Jurkat, Clone E6-1 (cell line): ENCODE measurements at regions not wholly inside any gene's neighbourhood (a gene's known extent, or its start where the extent isn't known, plus 50 kb on each side); places are given as distances from the start of the nearest gene placed in this dataset.

Experiments used
- DNase-seq: peaks from one replicate; pipeline ENCODE4 v3.0.0-alpha.2; 2011; ENCODE audit warnings: low read depth, low spot score
- H3K4me3 ChIP-seq: 2 replicates; pipeline ENCODE4 v1.5.1; 2011; ENCODE audit warnings: mild to moderate bottlenecking, low read length, control low read depth, moderate library complexity

- no peak for DNase-seq
- no peak overlapping the region for H3K4me3 ChIP-seq
Measured at GRCh38 chr6:92160226-92160625, 1259.1 kb downstream of the EPHA7 start.

- no peak overlapping the region for H3K4me3 ChIP-seq
- no peak for DNase-seq
Measured at GRCh38 chr6:92159046-92159445, 1260.3 kb downstream of the EPHA7 start.

GRCh38 chr6:92150553-92150952, 1268.8 kb downstream of the EPHA7 start:
- no peak overlapping the region for H3K4me3 ChIP-seq
- no peak for DNase-seq

GRCh38 chr6:92147246-92147645, 1272.1 kb downstream of the EPHA7 start:
- H3K4me3 ChIP-seq = no peak overlapping the region
- DNase-seq = no peak

GRCh38 chr6:92139601-92140000, 1279.8 kb downstream of the EPHA7 start:
- DNase-seq = no peak
- H3K4me3 ChIP-seq = no peak overlapping the region

- H3K4me3 ChIP-seq = no peak overlapping the region
- no peak for DNase-seq
Measured at GRCh38 chr6:92132957-92133356, 1286.4 kb downstream of the EPHA7 start.

GRCh38 chr6:92132457-92132856, 1286.9 kb downstream of the EPHA7 start:
- no peak overlapping the region for H3K4me3 ChIP-seq
- no peak for DNase-seq

- no peak overlapping the region for H3K4me3 ChIP-seq
- no peak for DNase-seq
Measured at GRCh38 chr6:92130944-92131343, 1288.4 kb downstream of the EPHA7 start.

GRCh38 chr6:92126983-92127382, 1292.4 kb downstream of the EPHA7 start:
- H3K4me3 ChIP-seq = no peak overlapping the region
- DNase-seq = no peak

- H3K4me3 ChIP-seq = no peak overlapping the region
- no peak for DNase-seq
Measured at GRCh38 chr6:92126088-92126487, 1293.3 kb downstream of the EPHA7 start.

GRCh38 chr6:92125681-92126080, 1293.7 kb downstream of the EPHA7 start:
- DNase-seq = no peak

GRCh38 chr6:92124200-92124651, 1295.1 kb downstream of the EPHA7 start:
- no peak overlapping the region for H3K4me3 ChIP-seq
- no peak for DNase-seq

More at GRCh38 chr6:92125681-92126080, 1293.7 kb downstream of the EPHA7 start:
- no peak overlapping the region for H3K4me3 ChIP-seq

- no peak for DNase-seq
- no peak overlapping the region for H3K4me3 ChIP-seq
Measured at GRCh38 chr6:92122746-92123145, 1296.6 kb downstream of the EPHA7 start.

- DNase-seq = no peak
- H3K4me3 ChIP-seq = no peak overlapping the region
Measured at GRCh38 chr6:92121228-92121627, 1298.1 kb downstream of the EPHA7 start.

- DNase-seq = no peak
- no peak overlapping the region for H3K4me3 ChIP-seq
Measured at GRCh38 chr6:92117800-92118199, 1301.6 kb downstream of the EPHA7 start.

GRCh38 chr6:92114797-92115196, 1304.6 kb downstream of the EPHA7 start:
- DNase-seq = no peak
- no peak overlapping the region for H3K4me3 ChIP-seq

GRCh38 chr6:92114091-92114675, 1305.2 kb downstream of the EPHA7 start:
- H3K4me3 ChIP-seq = no peak overlapping the region
- no peak for DNase-seq

- H3K4me3 ChIP-seq = no peak overlapping the region
- DNase-seq = no peak
Measured at GRCh38 chr6:92111386-92111785, 1308.0 kb downstream of the EPHA7 start.

GRCh38 chr6:92110403-92110802, 1309.0 kb downstream of the EPHA7 start:
- no peak for DNase-seq
- no peak overlapping the region for H3K4me3 ChIP-seq

- DNase-seq = no peak
- no peak overlapping the region for H3K4me3 ChIP-seq
Measured at GRCh38 chr6:92109956-92110355, 1309.4 kb downstream of the EPHA7 start.

GRCh38 chr6:92109256-92109655, 1310.1 kb downstream of the EPHA7 start:
- no peak for DNase-seq
- no peak overlapping the region for H3K4me3 ChIP-seq

- DNase-seq = no peak
Measured at GRCh38 chr6:92086750-92087149, 1332.6 kb downstream of the EPHA7 start.

More at GRCh38 chr6:92086750-92087149, 1332.6 kb downstream of the EPHA7 start:
- H3K4me3 ChIP-seq = no peak overlapping the region
